Epidermal melanocyte (primary cell): ENCODE measurements at regions not wholly inside any gene's neighbourhood (a gene's known extent, or its start where the extent isn't known, plus 50 kb on each side); places are given as distances from the start of the nearest gene placed in this dataset.

Experiments
- DNase-seq: peaks from one replicate; pipeline ENCODE4 v3.0.0; 2011; ENCODE audit warnings: low spot score; ENCODE audit not compliant: insufficient read length

DNA sequence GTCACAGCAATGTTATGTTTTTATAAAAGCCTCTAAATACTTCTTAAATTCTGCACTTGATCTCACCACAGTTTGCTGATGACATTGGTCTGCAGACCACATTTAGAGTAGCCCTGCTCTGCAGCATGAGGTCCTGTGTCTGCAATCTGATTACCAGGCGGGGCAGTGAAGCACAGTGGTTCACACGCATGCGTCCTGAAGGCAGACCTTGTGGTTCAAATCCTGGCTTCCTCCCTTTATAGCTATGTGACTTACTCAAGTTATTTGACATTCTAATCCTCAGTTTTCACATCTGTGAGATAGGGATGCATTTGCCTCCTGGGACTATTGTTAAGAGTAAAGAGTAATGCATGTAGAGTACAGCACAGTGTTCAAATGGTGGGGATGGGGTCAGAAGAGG lies 50.3 kb downstream of the BMAL2 start:
- no peak for DNase-seq

DNA sequence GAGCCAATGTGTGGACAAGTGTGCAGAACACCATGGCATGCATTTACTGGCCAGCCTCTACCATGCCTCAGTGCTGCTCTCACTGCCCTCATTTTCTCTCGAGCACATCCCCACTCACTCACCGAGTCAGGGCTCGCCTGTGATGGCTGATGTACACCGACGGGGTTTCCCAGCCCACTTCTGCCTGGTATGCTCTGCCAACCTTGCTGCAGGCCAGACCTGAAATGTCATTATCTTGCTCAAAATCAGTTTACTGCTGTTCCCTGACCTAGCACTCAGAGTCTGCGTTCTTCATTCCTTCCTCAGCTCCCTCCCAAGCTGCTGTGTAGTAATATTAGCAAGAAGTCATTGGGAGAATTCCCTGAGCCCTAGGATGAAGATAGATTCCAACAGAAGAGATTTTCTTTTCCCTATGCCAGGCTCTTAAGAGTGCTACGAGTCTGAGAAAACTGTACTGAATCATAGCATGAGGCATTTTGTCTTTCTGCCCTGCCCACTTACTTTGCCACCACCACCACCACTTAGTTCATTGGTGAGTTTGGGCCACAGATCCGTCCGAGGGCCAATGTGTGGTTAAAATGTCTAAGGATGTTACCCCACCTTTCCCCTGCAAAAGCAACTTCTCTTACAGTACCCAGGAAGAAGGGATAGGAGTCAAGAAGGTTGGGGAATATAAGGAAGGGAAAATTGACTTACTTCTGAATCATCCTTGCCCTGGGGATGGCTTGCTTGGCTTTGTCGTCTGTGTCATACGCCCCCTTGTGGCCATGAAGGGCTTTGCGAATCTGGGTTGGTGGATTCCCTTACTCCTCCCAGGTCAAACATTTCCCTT lies 51.0 kb downstream of the BMAL2 start:
- peak; percentile 58 for DNase-seq

DNA sequence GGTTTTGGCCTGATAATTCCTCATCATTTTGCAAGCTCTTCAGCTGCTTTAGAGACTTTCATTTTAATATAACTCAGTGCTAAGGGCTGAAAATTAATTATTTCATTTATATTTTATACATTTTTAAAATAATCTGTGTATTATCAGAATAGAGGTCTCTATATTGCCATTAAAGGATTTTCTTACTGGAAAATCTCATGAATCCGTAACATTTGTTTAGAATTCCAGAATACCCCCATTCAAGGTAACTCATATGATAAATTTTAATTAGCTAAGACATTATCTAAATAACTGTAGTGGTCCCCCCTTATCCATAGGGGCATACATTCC lies 51.6 kb downstream of the BMAL2 start:
- no peak for DNase-seq

DNA sequence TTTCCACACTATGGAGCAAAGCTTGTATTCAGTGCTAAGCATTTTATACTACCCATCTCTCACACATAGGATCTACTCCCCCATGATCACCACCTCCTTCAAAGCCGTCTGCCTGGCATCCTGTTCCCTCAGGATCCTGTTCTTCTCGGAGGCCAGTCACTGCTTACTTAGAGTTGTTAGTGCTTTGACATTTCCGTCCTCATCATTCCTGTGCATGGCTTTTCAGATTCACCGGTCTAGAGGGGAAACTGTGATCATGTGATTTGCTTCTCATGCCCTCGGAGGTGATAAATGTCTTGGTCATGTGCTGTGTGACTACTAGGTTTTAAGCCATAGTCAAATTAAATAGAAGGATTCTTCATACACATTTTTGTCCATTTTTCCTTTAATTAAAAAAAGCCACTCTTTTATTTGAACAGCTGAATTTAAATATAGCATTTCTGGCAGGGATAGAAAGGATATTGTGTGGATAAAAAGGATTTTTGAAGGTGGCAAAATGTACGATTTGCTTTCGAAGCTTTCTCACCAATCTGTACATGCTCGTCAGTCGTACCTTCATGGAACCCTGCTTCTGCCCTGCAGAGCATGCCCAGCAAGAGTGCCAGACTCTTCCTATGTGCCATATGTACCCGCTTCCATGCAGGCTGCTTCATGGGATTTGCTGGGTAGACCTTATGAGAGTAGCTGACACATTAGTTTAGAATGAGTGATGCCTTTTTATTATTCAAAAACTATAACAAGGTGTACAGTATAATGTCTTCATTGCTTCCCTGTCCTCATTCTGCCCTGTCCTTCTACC lies 53.3 kb downstream of the BMAL2 start:
- DNase-seq: no peak

DNA sequence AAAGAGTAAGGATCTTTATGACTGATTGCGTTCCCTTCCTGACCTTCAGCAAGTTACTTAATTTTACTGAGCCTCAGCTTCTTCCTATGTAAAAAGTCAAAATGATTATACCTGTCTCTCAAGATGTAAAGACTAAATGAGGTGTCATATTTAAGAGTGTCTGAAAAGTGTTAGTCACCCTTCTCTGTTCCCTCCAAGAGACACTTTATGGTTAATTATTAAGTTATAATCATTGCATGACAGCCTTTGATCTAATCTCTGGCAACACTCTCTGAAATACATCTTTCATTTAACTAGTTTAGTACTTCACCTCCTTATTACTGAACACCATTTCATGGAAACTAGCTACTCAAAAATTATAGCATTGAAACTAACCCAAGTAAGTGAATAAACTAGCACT lies 54.8 kb downstream of the BMAL2 start:
- no peak for DNase-seq

DNA sequence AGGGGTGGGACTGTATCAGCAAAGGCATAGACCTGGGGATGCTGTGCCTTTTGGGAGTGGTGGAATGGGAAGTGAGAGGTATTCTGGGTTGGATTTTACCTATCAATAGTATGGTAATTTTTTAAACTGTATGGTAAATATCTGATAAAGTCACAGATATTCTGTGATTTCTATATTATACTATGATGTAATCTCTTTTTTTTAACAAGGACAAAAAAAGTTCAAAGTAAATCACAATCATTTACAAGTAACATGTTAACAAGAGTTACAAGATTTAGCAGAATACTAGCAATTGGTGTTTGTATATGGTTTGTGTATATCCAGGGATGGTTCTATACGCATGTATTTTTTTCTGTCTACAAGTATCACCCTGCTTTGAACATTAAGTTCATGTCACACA lies 56.0 kb downstream of the BMAL2 start:
- no peak for DNase-seq

DNA sequence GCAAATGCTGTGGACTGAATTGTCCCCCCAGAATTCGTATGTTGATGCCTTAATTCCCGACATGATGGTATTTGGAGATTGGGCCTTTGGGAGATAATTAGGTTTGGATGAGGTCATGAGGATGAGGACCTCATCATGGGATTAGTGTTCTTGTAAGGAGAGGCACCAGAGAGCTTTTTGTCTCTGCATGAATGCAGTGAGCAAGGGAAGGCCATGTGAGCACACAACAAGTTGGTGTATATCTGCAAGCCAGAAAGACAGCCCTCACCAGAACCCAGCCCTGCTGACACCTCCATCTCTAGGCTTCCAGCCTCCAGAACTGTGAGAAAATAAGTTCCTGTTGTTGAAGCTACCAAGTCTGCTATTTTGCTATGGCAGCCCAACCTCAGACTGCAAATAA lies 51.9 kb upstream of the SMCO2 start:
- DNase-seq: no peak

DNA sequence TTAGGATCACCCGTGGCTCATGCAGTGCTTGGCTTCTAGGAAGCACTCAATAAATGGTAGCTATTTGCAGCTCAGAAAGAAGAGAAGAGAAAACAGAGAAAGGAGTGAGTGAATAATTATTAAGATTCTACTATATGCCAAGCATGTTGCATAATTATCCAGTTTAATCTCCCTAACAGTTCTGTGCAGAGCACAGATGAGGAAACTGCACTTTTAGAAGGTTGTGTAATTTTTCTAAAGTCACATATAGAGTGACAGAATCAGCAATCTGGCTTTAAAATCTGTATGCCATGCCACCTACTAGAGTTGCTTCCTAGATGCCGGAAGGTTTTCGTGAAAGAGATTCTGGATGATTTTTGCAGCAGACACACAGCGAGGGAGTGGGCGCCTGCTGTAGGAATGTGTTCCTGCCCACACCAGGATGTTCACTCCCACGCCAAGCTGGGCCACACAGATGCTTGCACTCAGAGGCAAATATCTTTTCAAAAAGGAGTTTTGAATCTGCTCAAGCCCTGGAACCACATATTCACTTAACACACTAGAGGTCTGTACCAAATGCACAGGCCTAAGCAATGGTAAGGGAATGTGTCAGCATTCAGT lies 50.2 kb upstream of the SMCO2 start:
- no peak for DNase-seq
